ENCODE measurements at regions not wholly inside any gene's neighbourhood (a gene's known extent, or its start where the extent isn't known, plus 50 kb on each side); places are given as distances from the start of the nearest gene placed in this dataset.
"Not testable (repeated sequence)": the region's sequence is repeated elsewhere in the genome, so short reads cannot be mapped to it uniquely, and the experiment has no call there.

DNA sequence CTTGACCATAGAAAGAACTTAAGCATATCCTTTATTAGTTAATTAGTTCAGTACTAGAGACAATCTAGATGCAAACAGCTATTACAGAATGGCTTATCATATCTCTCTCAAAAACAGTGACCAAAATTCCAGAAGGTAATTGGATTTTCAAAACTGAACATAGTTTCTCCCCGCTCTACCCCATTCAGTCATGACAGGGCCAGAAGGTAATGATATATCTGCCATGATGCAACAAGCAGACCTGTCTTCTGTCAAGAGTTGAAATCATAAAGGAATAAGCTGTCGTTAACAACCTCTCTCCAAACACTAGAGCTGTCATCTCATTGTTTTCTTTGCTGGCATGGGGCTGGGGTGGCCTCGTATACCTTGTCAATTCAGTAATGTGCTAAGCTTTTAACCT, 200.5 kb upstream of the POU5F2 start:
- no peaks in the 10 kb centered on the region for H3K4me1 Mint-ChIP-seq (ENCODE audit: low read depth)
- no peaks in the 10 kb centered on the region for H3K36me3 Mint-ChIP-seq (ENCODE audit: low read depth)
- intact Hi-C loops (cut with micrococcal nuclease) = no loop called here
- no peak overlapping the region for H3K4me3 Mint-ChIP-seq
- H3K27ac Mint-ChIP-seq = no peak overlapping the region
- H3K9me3 Mint-ChIP-seq = no peaks in the 10 kb centered on the region
- H3K27me3 Mint-ChIP-seq = no peaks in the 10 kb centered on the region

DNA sequence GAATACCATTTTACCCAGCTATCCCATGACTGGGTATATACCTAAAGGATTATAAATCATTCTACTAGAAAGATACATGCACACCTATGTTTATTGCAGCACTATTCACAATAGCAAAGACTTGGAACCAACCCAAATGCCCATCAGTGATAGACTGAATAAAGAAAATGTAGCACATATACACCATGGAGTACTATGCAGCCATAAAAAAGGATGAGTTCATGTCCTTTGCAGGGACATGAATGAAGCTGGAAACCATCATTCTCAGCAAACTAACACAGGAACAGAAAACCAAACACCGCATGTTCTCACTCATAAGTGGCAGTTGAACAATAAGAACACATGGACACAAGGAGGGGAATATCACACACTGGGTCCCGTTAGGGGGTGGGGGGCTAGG, 191.9 kb upstream of the POU5F2 start:
- H3K4me1 Mint-ChIP-seq (ENCODE audit: low read depth); H3K9me3 Mint-ChIP-seq; H3K27me3 Mint-ChIP-seq; intact Hi-C loops (cut with micrococcal nuclease); H3K27ac Mint-ChIP-seq; H3K36me3 Mint-ChIP-seq (ENCODE audit: low read depth); H3K4me3 Mint-ChIP-seq: not testable (repeated sequence)

DNA sequence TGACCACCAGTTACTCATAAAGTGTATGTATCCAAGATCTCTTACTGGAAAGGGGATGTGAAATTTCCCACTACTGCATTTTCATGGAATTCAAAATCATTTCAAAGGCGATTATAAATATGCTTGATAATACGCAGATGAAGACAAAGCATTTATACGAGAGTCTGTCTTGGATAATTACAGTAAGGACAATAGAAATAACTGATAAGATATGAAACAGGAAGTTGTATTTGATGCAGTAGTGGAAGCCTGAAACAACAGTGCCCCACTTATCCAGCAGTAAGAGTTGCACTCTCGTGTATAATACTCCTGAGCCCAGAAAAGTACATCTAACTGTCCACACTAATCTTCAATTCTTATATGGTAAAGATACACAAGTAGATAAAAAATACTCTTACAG, 188.7 kb upstream of the POU5F2 start:
- Mint-ChIP-seq H3K4me1 (ENCODE audit: low read depth) (no peaks in the 10 kb centered on the region), H3K9me3 (peaks cover 3% of the 10 kb centered on the region), H3K27me3 (no peaks in the 10 kb centered on the region), H3K36me3 (ENCODE audit: low read depth) (peaks cover 10% of the 10 kb centered on the region), H3K27ac (no peak overlapping the region), H3K4me3 (no peak overlapping the region)
- intact Hi-C loops (cut with micrococcal nuclease) = no loop called here

DNA sequence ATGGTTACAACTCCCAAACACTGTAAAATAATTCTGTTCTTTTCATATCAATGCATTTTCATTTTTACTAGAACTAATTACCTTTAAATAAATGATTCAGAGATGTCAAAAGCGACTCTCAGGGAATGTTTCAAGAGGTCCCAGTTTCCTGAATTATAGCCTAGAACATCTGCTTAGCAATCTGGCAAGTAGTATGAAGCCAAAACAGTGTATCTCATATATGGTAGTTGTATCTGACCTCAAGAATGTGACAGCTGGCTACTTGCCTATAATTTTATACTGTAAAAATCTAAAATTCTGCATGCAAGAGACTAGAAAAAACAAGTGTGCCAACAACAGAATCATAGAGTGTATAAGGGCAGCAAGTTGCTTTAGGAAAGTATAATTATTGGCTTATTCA, 187.7 kb upstream of the POU5F2 start:
- H3K27ac Mint-ChIP-seq = no peak overlapping the region
- no peak overlapping the region for H3K4me3 Mint-ChIP-seq
- peaks cover 5% of the 10 kb centered on the region for H3K36me3 Mint-ChIP-seq (ENCODE audit: low read depth)
- H3K27me3 Mint-ChIP-seq = no peaks in the 10 kb centered on the region
- no peaks in the 10 kb centered on the region for H3K9me3 Mint-ChIP-seq
- H3K4me1 Mint-ChIP-seq (ENCODE audit: low read depth) = no peaks in the 10 kb centered on the region
- intact Hi-C loops (cut with micrococcal nuclease) = no loop called here

DNA sequence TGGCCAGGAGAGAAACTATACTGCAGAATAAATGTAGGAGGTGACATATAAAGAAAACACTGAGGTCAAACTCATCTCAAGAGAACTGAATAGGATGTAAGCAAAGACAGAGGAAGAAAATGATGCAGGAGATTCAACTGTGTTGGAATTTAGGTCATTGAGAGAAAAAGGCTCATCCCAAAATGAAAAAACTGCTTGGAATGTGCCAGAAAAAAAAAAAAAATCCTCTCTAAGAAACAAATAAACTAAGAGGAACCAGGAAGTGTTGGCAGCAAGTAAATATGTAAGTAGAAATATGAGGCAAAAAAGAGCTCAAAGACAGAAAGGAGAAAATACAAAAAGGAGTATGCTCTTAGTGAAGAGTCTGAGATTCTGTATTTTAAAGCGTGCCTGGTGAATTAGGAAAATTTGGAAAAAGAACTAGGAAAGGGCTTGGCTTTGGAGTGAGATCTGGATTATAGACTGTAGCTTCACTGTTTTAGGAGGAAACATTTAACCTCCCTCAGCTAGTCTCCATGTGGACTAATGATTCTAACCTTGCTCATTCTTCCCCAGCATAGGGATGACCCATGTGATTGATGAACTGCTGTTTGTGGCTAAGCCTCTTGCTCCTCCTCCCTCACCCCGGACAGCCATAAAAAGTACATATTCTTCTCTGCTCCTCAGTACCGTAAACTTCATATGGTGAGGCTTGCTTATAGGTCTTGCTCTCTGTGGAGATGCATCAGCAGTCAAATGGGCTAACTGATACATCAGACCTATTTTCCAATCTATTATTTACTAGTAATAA, 185.6 kb upstream of the POU5F2 start:
- Mint-ChIP-seq H3K4me1 (ENCODE audit: low read depth) (no peaks in the 10 kb centered on the region), H3K9me3 (no peaks in the 10 kb centered on the region), H3K27me3 (no peaks in the 10 kb centered on the region), H3K4me3 (no peak overlapping the region), H3K36me3 (ENCODE audit: low read depth) (no peaks in the 10 kb centered on the region), H3K27ac (no peak overlapping the region)
- intact Hi-C loops (cut with micrococcal nuclease) = no loop called here

DNA sequence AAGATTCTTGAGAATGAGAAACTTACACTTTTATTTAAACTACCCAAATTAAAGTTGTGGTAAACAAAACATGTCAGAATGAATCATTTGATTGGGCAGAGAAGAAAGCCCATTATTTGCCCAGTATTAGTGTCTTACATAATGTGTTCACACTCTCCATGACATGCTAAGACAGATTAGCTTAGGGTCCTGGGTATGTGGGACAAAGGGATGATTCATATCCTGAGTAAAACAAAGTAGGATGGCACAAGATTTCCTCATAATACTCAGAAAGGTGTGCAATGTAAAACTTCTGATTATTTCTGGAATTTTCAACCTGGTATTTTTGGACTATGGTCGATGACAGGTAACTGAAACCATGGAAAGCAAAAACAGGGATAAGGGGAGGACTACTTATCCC, 183.9 kb upstream of the POU5F2 start:
- H3K4me1 Mint-ChIP-seq (ENCODE audit: low read depth) = no peaks in the 10 kb centered on the region
- no peak overlapping the region for H3K4me3 Mint-ChIP-seq
- no peaks in the 10 kb centered on the region for H3K27me3 Mint-ChIP-seq
- intact Hi-C loops (cut with micrococcal nuclease) = no loop called here
- no peaks in the 10 kb centered on the region for H3K36me3 Mint-ChIP-seq (ENCODE audit: low read depth)
- H3K27ac Mint-ChIP-seq = no peak overlapping the region
- no peaks in the 10 kb centered on the region for H3K9me3 Mint-ChIP-seq

DNA sequence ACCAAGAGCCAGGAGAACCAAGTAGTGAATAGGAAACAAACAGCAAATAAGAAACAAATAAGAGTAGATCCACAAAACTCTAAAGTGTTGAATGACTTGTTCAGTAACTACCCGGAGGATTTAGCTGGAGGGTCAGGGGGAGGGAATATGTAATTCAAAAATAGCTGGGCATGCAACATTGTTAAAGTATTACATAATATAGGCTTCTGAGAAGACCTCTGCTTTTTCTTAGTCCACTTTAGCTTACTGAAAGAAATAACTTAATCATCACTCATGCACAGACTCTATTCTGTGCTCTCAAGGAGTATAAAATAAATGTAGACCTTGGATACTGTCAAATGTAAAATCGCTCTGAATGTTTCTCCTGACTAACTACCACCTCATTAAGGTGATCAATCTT, 183.2 kb upstream of the POU5F2 start:
- Mint-ChIP-seq H3K9me3 (no peaks in the 10 kb centered on the region), H3K27me3 (no peaks in the 10 kb centered on the region), H3K27ac (no peak overlapping the region)

DNA sequence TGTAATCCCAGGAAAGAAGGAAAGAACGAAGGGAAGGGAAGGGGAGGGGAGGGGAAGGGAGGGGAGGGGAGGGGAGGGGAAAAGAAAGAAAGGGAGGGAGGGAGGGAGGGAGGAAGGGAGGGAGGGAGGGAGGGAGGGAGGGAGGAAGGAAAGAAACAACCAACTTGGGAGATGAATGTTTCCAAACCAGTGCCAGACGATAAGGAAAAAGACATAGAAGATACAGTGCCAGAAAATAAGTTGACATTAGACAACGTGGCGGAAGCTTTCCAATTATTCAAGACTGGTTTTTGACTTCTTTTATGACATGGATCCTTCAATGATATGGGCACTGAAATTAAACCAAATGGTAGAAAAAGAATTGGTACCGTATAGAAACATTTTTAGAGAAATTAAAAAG, 181.2 kb upstream of the POU5F2 start:
- H3K27me3 Mint-ChIP-seq = no peaks in the 10 kb centered on the region

More for the DNA sequence above, 183.2 kb upstream of the POU5F2 start:
- H3K4me3 Mint-ChIP-seq = no peak overlapping the region
- no peaks in the 10 kb centered on the region for H3K36me3 Mint-ChIP-seq (ENCODE audit: low read depth)
- H3K4me1 Mint-ChIP-seq (ENCODE audit: low read depth) = no peaks in the 10 kb centered on the region
- intact Hi-C loops (cut with micrococcal nuclease) = no loop called here

DNA sequence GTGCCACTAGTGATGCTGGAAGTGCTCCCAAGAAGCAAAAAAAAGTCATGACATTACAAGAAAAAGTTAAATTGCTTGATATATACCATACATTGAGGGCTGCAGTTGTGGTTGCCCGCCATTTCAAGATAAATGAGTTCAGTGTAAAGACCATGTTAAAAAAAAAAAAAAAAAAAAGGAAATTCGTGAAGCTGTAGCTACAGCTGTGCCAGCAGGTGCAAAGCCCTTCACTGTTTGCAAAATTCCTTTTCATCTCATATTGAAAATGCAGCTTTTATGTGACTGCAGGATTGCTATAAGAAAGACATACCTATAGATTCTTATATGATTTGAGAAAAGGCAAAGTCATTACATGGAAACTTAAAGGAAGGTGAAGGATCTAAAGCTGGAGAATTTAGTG, 179.6 kb upstream of the POU5F2 start:
- H3K27ac Mint-ChIP-seq = no peak overlapping the region

More for the DNA sequence above, 181.2 kb upstream of the POU5F2 start:
- no peaks in the 10 kb centered on the region for H3K36me3 Mint-ChIP-seq (ENCODE audit: low read depth)
- H3K4me1 Mint-ChIP-seq (ENCODE audit: low read depth) = no peaks in the 10 kb centered on the region
- no peak overlapping the region for H3K27ac Mint-ChIP-seq
- H3K9me3 Mint-ChIP-seq = no peaks in the 10 kb centered on the region
- no peak overlapping the region for H3K4me3 Mint-ChIP-seq
- intact Hi-C loops (cut with micrococcal nuclease) = no loop called here

DNA sequence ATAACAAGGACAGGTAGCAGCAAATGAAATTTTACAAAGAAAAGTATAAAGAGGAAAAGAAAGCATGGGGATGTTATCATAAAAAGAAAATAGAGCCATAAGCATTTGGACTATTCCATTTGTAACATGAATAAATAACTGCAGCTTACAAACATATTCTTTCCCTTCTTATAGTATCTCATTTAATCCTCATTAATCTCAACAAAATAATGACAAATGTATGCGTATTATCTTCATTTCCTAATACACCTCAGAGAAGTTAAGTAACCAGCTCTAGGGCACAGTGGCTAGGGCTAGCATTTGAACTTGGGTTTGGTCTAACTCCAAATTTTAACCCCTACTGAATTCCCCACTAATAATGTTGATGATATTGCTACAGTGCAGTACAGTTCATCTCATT, 175.5 kb upstream of the POU5F2 start:
- intact Hi-C loops (cut with micrococcal nuclease) = loop anchor here (10.0 kb wide), 1 partner anchor 778 kb away; no protein-coding TSS in a partner anchor

More for the DNA sequence above, 179.6 kb upstream of the POU5F2 start:
- H3K36me3 Mint-ChIP-seq (ENCODE audit: low read depth) = no peaks in the 10 kb centered on the region
- no peaks in the 10 kb centered on the region for H3K4me1 Mint-ChIP-seq (ENCODE audit: low read depth)
- intact Hi-C loops (cut with micrococcal nuclease) = no loop called here
- no peaks in the 10 kb centered on the region for H3K9me3 Mint-ChIP-seq
- no peak overlapping the region for H3K4me3 Mint-ChIP-seq
- H3K27me3 Mint-ChIP-seq = no peaks in the 10 kb centered on the region

DNA sequence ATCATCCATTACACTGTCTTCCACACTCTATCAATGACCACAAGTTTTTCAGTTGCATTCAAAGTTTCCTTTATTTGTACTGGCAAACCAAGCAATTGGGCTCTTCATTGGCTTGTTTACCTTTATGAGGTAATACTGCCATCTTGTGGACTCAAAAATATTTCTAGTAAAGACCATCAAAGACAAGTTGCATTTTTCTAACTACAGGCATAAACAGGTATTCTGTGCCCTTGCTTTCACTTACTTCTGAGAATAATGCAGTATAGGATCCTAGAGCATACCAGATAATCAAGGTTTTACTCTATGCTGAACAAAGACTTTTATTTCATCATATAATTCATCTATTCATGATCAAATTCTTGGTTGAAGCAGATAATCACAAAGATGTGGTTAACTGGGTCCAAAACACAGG, 173.7 kb upstream of the POU5F2 start:
- intact Hi-C loops (cut with micrococcal nuclease) = loop anchor here (10.0 kb wide), 1 partner anchor 780 kb away; no protein-coding TSS in a partner anchor
- Mint-ChIP-seq H3K36me3 (ENCODE audit: low read depth) (no peaks in the 10 kb centered on the region), H3K4me1 (ENCODE audit: low read depth) (no peaks in the 10 kb centered on the region), H3K9me3 (no peaks in the 10 kb centered on the region), H3K27me3 (no peaks in the 10 kb centered on the region), H3K27ac (no peak overlapping the region), H3K4me3 (no peak overlapping the region)

More for the DNA sequence above, 175.5 kb upstream of the POU5F2 start:
- H3K9me3 Mint-ChIP-seq = no peaks in the 10 kb centered on the region
- no peaks in the 10 kb centered on the region for H3K27me3 Mint-ChIP-seq
- no peaks in the 10 kb centered on the region for H3K36me3 Mint-ChIP-seq (ENCODE audit: low read depth)
- no peak overlapping the region for H3K27ac Mint-ChIP-seq
- no peak overlapping the region for H3K4me3 Mint-ChIP-seq
- H3K4me1 Mint-ChIP-seq (ENCODE audit: low read depth) = no peaks in the 10 kb centered on the region

DNA sequence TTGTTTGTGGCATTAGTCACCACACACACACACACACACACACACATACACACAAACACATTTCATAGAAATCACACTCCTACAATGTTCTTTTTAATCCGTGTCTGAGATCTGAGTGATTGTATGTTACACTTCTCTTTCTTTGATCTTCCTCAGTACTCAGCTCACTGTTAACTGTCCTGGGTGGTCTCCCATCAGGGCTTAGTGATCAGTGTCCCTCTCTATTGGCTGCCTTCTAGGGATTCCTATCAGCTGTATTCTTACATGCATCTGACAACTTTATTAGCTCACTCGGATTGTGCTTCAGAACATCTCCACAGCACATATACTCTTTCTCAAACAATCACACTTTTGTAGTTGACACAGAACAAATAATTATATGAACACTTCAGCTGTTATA, 170.2 kb upstream of the POU5F2 start:
- intact Hi-C loops (cut with micrococcal nuclease) = loop anchor here (5.0 to 10.0 kb wide), 2 partner anchors 329 to 783 kb away; partner anchors contain the start of genes NR2F1 and NR2F1-AS1
- Mint-ChIP-seq H3K4me1 (ENCODE audit: low read depth) (no peaks in the 10 kb centered on the region), H3K9me3 (no peaks in the 10 kb centered on the region), H3K4me3 (no peak overlapping the region), H3K27ac (no peak overlapping the region), H3K27me3 (no peaks in the 10 kb centered on the region), H3K36me3 (ENCODE audit: low read depth) (no peaks in the 10 kb centered on the region)

DNA sequence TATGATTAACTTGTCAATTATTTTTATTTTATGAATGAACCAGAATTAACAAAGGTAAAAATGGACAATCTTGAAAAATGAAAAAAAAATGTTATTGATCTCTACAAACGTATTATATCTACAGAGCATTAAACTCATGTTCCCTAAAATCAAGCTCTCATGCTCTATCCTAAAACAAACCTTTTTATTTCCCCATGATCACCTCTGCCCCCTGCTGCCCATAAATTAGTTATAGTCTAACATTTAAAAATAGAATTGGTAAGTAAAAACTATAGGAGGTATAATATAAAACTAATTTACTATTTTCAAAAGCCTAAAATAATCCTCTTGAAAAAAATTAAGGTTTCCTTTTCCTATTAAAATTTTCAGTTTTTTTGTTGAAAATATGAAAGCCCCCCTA, 168.0 kb upstream of the POU5F2 start:
- no peak overlapping the region for H3K27ac Mint-ChIP-seq

DNA sequence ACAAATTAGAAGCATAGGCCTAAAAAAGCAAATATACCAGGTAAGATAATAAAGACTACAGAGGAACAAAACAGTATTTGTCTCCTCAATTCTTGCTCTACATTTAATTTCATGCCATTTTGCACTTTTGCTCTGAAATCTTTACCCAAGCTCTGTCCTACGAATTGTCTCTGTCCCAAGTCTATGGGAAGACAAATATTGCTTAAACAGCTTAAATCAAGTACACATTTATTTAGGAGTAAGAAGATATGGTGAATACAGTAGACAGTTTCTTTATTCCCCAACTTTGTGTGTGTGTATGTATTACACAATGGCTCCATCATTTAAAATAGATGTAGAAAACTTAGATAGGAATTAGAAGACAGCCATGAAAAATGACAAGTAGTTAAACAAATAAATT, 163.5 kb upstream of the POU5F2 start:
- Mint-ChIP-seq H3K9me3 (no peaks in the 10 kb centered on the region), H3K4me1 (ENCODE audit: low read depth) (no peaks in the 10 kb centered on the region), H3K27me3 (no peaks in the 10 kb centered on the region), H3K36me3 (ENCODE audit: low read depth) (no peaks in the 10 kb centered on the region), H3K4me3 (no peak overlapping the region), H3K27ac (no peak overlapping the region)
- intact Hi-C loops (cut with micrococcal nuclease) = no loop called here

More for the DNA sequence above, 168.0 kb upstream of the POU5F2 start:
- no peaks in the 10 kb centered on the region for H3K9me3 Mint-ChIP-seq
- no peaks in the 10 kb centered on the region for H3K36me3 Mint-ChIP-seq (ENCODE audit: low read depth)
- H3K27me3 Mint-ChIP-seq = no peaks in the 10 kb centered on the region
- no peak overlapping the region for H3K4me3 Mint-ChIP-seq
- intact Hi-C loops (cut with micrococcal nuclease) = no loop called here
- H3K4me1 Mint-ChIP-seq (ENCODE audit: low read depth) = no peaks in the 10 kb centered on the region

DNA sequence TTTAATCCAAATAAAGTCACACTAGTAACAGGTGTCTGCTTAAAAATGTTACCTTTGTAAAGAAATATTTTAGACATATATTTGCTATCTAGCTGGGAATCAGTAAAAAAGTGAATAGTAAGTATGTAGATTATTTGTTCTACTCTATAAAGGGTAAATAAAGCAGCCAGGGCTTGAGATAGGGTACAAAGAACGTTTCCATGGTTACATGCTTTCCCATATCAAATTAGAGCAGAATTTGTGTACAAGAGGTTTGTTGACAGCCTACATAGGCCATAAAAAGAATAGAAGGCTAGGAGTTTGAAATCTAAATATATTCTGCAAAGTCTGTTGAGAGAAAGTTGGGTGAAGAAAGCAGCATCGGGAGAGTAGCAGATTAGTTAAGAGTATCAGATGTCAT, 160.9 kb upstream of the POU5F2 start:
- H3K27ac Mint-ChIP-seq = no peak overlapping the region
- H3K4me3 Mint-ChIP-seq = no peak overlapping the region
- H3K4me1 Mint-ChIP-seq (ENCODE audit: low read depth) = no peaks in the 10 kb centered on the region
- H3K9me3 Mint-ChIP-seq = no peaks in the 10 kb centered on the region
- no peaks in the 10 kb centered on the region for H3K36me3 Mint-ChIP-seq (ENCODE audit: low read depth)
- no peaks in the 10 kb centered on the region for H3K27me3 Mint-ChIP-seq
- intact Hi-C loops (cut with micrococcal nuclease) = no loop called here
